ENCODE measurements at regions not wholly inside any gene's neighbourhood (a gene's known extent, or its start where the extent isn't known, plus 50 kb on each side); places are given as distances from the start of the nearest gene placed in this dataset.
"Not testable (repeated sequence)": the region's sequence is repeated elsewhere in the genome, so short reads cannot be mapped to it uniquely, and the experiment has no call there.

- no peaks in the 10 kb centered on the region for H3K27me3 ChIP-seq (ENCODE audit: control insufficient read depth in 2 of 2, insufficient read depth in 1 of 2, low read length in 1 of 2)
- no peaks in the 10 kb centered on the region for H3K4me1 ChIP-seq (ENCODE audit: control insufficient read depth in 2 of 2, insufficient read depth in 2 of 2, low read length in 2 of 2)
- no peak overlapping the region for H3K27ac ChIP-seq (ENCODE audit: low read depth in 1 of 2, low read length in 1 of 2)
- no peak overlapping the region for H3K4me3 ChIP-seq (ENCODE audit: low read length in 2 of 2)
- no peaks in the 10 kb centered on the region for H3K9me3 ChIP-seq (ENCODE audit: control insufficient read depth in 2 of 2, insufficient read depth in 1 of 2, low read length in 1 of 2)
- 86% methylated on average over 3 of the region's 3 CpGs for WGBS
- H3K36me3 ChIP-seq (ENCODE audit: control insufficient read depth in 2 of 2, insufficient read depth in 2 of 2, low read length in 1 of 2) = no peaks in the 10 kb centered on the region
- DNase-seq (ENCODE audit: low read depth in 6 of 9, low spot score in 9 of 9) = no peak
Observed at GRCh38 chr2:220601674-220602073, 970.4 kb downstream of the EPHA4 start.

- H3K4me1 ChIP-seq (ENCODE audit: control insufficient read depth in 2 of 2, insufficient read depth in 2 of 2, low read length in 2 of 2); H3K27ac ChIP-seq (ENCODE audit: low read depth in 1 of 2, low read length in 1 of 2); H3K4me3 ChIP-seq (ENCODE audit: low read length in 2 of 2); DNase-seq (ENCODE audit: low read depth in 6 of 9, low spot score in 9 of 9); H3K36me3 ChIP-seq (ENCODE audit: control insufficient read depth in 2 of 2, insufficient read depth in 2 of 2, low read length in 1 of 2); H3K27me3 ChIP-seq (ENCODE audit: control insufficient read depth in 2 of 2, insufficient read depth in 1 of 2, low read length in 1 of 2); H3K9me3 ChIP-seq (ENCODE audit: control insufficient read depth in 2 of 2, insufficient read depth in 1 of 2, low read length in 1 of 2): not testable (repeated sequence)
- WGBS = 98% methylated on average over 8 of the region's 8 CpGs
Observed at GRCh38 chr2:220613004-220613403, 959.1 kb downstream of the EPHA4 start.

GRCh38 chr2:220614064-220614463 lies 958.0 kb downstream of the EPHA4 start:
- no peaks in the 10 kb centered on the region for H3K27me3 ChIP-seq (ENCODE audit: control insufficient read depth in 2 of 2, insufficient read depth in 1 of 2, low read length in 1 of 2)
- 97% methylated on average over 1 of the region's 1 CpG for WGBS
- H3K36me3 ChIP-seq (ENCODE audit: control insufficient read depth in 2 of 2, insufficient read depth in 2 of 2, low read length in 1 of 2) = no peaks in the 10 kb centered on the region
- H3K9me3 ChIP-seq (ENCODE audit: control insufficient read depth in 2 of 2, insufficient read depth in 1 of 2, low read length in 1 of 2) = no peaks in the 10 kb centered on the region
- DNase-seq (ENCODE audit: low read depth in 6 of 9, low spot score in 9 of 9) = no peak
- H3K4me3 ChIP-seq (ENCODE audit: low read length in 2 of 2) = no peak overlapping the region
- no peak overlapping the region for H3K27ac ChIP-seq (ENCODE audit: low read depth in 1 of 2, low read length in 1 of 2)
- H3K4me1 ChIP-seq (ENCODE audit: control insufficient read depth in 2 of 2, insufficient read depth in 2 of 2, low read length in 2 of 2) = no peaks in the 10 kb centered on the region

GRCh38 chr2:220619525-220620220 lies 952.4 kb downstream of the EPHA4 start:
- no peak for DNase-seq (ENCODE audit: low read depth in 6 of 9, low spot score in 9 of 9)
- Histone ChIP-seq H3K27me3 (ENCODE audit: control insufficient read depth in 2 of 2, insufficient read depth in 1 of 2, low read length in 1 of 2) (no peaks in the 10 kb centered on the region), H3K27ac (ENCODE audit: low read depth in 1 of 2, low read length in 1 of 2) (no peak overlapping the region), H3K36me3 (ENCODE audit: control insufficient read depth in 2 of 2, insufficient read depth in 2 of 2, low read length in 1 of 2) (no peaks in the 10 kb centered on the region), H3K9me3 (ENCODE audit: control insufficient read depth in 2 of 2, insufficient read depth in 1 of 2, low read length in 1 of 2) (no peaks in the 10 kb centered on the region), H3K4me3 (ENCODE audit: low read length in 2 of 2) (no peak overlapping the region), H3K4me1 (ENCODE audit: control insufficient read depth in 2 of 2, insufficient read depth in 2 of 2, low read length in 2 of 2) (no peaks in the 10 kb centered on the region)
- WGBS = 78% methylated on average over 3 of the region's 3 CpGs

- Histone ChIP-seq H3K36me3 (ENCODE audit: control insufficient read depth in 2 of 2, insufficient read depth in 2 of 2, low read length in 1 of 2) (no peaks in the 10 kb centered on the region), H3K9me3 (ENCODE audit: control insufficient read depth in 2 of 2, insufficient read depth in 1 of 2, low read length in 1 of 2) (no peaks in the 10 kb centered on the region), H3K27me3 (ENCODE audit: control insufficient read depth in 2 of 2, insufficient read depth in 1 of 2, low read length in 1 of 2) (no peaks in the 10 kb centered on the region), H3K4me1 (ENCODE audit: control insufficient read depth in 2 of 2, insufficient read depth in 2 of 2, low read length in 2 of 2) (no peaks in the 10 kb centered on the region), H3K27ac (ENCODE audit: low read depth in 1 of 2, low read length in 1 of 2) (no peak overlapping the region), H3K4me3 (ENCODE audit: low read length in 2 of 2) (no peak overlapping the region)
- DNase-seq (ENCODE audit: low read depth in 6 of 9, low spot score in 9 of 9) = no peak
- 86% methylated on average over 3 of the region's 3 CpGs for WGBS
Observed at GRCh38 chr2:220626603-220627002, 945.5 kb downstream of the EPHA4 start.

GRCh38 chr2:220628252-220628651 lies 943.9 kb downstream of the EPHA4 start:
- Histone ChIP-seq H3K27me3 (ENCODE audit: control insufficient read depth in 2 of 2, insufficient read depth in 1 of 2, low read length in 1 of 2) (no peaks in the 10 kb centered on the region), H3K4me1 (ENCODE audit: control insufficient read depth in 2 of 2, insufficient read depth in 2 of 2, low read length in 2 of 2) (no peaks in the 10 kb centered on the region), H3K4me3 (ENCODE audit: low read length in 2 of 2) (no peak overlapping the region), H3K27ac (ENCODE audit: low read depth in 1 of 2, low read length in 1 of 2) (no peak overlapping the region), H3K9me3 (ENCODE audit: control insufficient read depth in 2 of 2, insufficient read depth in 1 of 2, low read length in 1 of 2) (no peaks in the 10 kb centered on the region), H3K36me3 (ENCODE audit: control insufficient read depth in 2 of 2, insufficient read depth in 2 of 2, low read length in 1 of 2) (no peaks in the 10 kb centered on the region)
- no peak for DNase-seq (ENCODE audit: low read depth in 6 of 9, low spot score in 9 of 9)

GRCh38 chr2:220641137-220641536 lies 931.0 kb downstream of the EPHA4 start:
- Histone ChIP-seq H3K4me3 (ENCODE audit: low read length in 2 of 2) (no peak overlapping the region), H3K27ac (ENCODE audit: low read depth in 1 of 2, low read length in 1 of 2) (no peak overlapping the region), H3K36me3 (ENCODE audit: control insufficient read depth in 2 of 2, insufficient read depth in 2 of 2, low read length in 1 of 2) (no peaks in the 10 kb centered on the region), H3K27me3 (ENCODE audit: control insufficient read depth in 2 of 2, insufficient read depth in 1 of 2, low read length in 1 of 2) (no peaks in the 10 kb centered on the region), H3K4me1 (ENCODE audit: control insufficient read depth in 2 of 2, insufficient read depth in 2 of 2, low read length in 2 of 2) (no peaks in the 10 kb centered on the region), H3K9me3 (ENCODE audit: control insufficient read depth in 2 of 2, insufficient read depth in 1 of 2, low read length in 1 of 2) (no peaks in the 10 kb centered on the region)
- 9% methylated on average over 2 of the region's 2 CpGs for WGBS
- DNase-seq (ENCODE audit: low read depth in 6 of 9, low spot score in 9 of 9) = no peak

- WGBS = 28% methylated on average over 3 of the region's 3 CpGs
- DNase-seq (ENCODE audit: low read depth in 6 of 9, low spot score in 9 of 9) = peak in 1 of 9 donors; percentile 16
- Histone ChIP-seq H3K4me1 (ENCODE audit: control insufficient read depth in 2 of 2, insufficient read depth in 2 of 2, low read length in 2 of 2) (no peaks in the 10 kb centered on the region), H3K9me3 (ENCODE audit: control insufficient read depth in 2 of 2, insufficient read depth in 1 of 2, low read length in 1 of 2) (peaks cover 0 to 4% of the 10 kb centered on the region in 2 donors), H3K27ac (ENCODE audit: low read depth in 1 of 2, low read length in 1 of 2) (no peak overlapping the region), H3K4me3 (ENCODE audit: low read length in 2 of 2) (no peak overlapping the region), H3K27me3 (ENCODE audit: control insufficient read depth in 2 of 2, insufficient read depth in 1 of 2, low read length in 1 of 2) (no peaks in the 10 kb centered on the region), H3K36me3 (ENCODE audit: control insufficient read depth in 2 of 2, insufficient read depth in 2 of 2, low read length in 1 of 2) (no peaks in the 10 kb centered on the region)
Observed at GRCh38 chr2:220646424-220646823, 925.7 kb downstream of the EPHA4 start.

GRCh38 chr2:220648628-220649027 lies 923.5 kb downstream of the EPHA4 start:
- H3K4me1 ChIP-seq (ENCODE audit: control insufficient read depth in 2 of 2, insufficient read depth in 2 of 2, low read length in 2 of 2) = no peaks in the 10 kb centered on the region
- no peak overlapping the region for H3K4me3 ChIP-seq (ENCODE audit: low read length in 2 of 2)
- 89% methylated on average over 2 of the region's 2 CpGs for WGBS
- no peak for DNase-seq (ENCODE audit: low read depth in 6 of 9, low spot score in 9 of 9)
- no peak overlapping the region for H3K27ac ChIP-seq (ENCODE audit: low read depth in 1 of 2, low read length in 1 of 2)
- no peaks in the 10 kb centered on the region for H3K36me3 ChIP-seq (ENCODE audit: control insufficient read depth in 2 of 2, insufficient read depth in 2 of 2, low read length in 1 of 2)
- H3K27me3 ChIP-seq (ENCODE audit: control insufficient read depth in 2 of 2, insufficient read depth in 1 of 2, low read length in 1 of 2) = no peaks in the 10 kb centered on the region
- peaks cover 0 to 4% of the 10 kb centered on the region in 2 donors for H3K9me3 ChIP-seq (ENCODE audit: control insufficient read depth in 2 of 2, insufficient read depth in 1 of 2, low read length in 1 of 2)
